Mucosa of gallbladder (tissue), 1 donor: ENCODE measurements at regions not wholly inside any gene's neighbourhood (a gene's known extent, or its start where the extent isn't known, plus 50 kb on each side); places are given as distances from the start of the nearest gene placed in this dataset.

Source experiments
- DNase-seq: peaks from one replicate; pipeline ENCODE4 v3.0.0-alpha.2; 2020; ENCODE audit warnings: low spot score
- donor health status: DM: no; HTN: no; CAD: no.

- DNase-seq, result no peak
Measured at GRCh38 chr6:97813889-97814567, 531.0 kb upstream of the MMS22L start.

GRCh38 chr6:97815301-97815812 is 532.3 kb upstream of the MMS22L start:
- DNase-seq, result no peak

- DNase-seq, result no peak
Measured at GRCh38 chr6:97816526-97816925, 533.5 kb upstream of the MMS22L start.

GRCh38 chr6:97819710-97820109 is 536.7 kb upstream of the MMS22L start:
- DNase-seq, result no peak

GRCh38 chr6:97820400-97820799 is 537.4 kb upstream of the MMS22L start:
- DNase-seq, result no peak

GRCh38 chr6:97822632-97823031 is 539.6 kb upstream of the MMS22L start:
- DNase-seq, result no peak

- no peak for DNase-seq
Measured at GRCh38 chr6:97841763-97842162, 558.7 kb upstream of the MMS22L start.

GRCh38 chr6:97842521-97842920 is 559.5 kb upstream of the MMS22L start:
- no peak for DNase-seq

GRCh38 chr6:97849390-97849789 is 566.4 kb upstream of the MMS22L start:
- no peak for DNase-seq

- DNase-seq, result no peak
Measured at GRCh38 chr6:97850458-97851212, 567.6 kb upstream of the MMS22L start.

GRCh38 chr6:97863697-97864096 is 580.7 kb upstream of the MMS22L start:
- no peak for DNase-seq

GRCh38 chr6:97864366-97864765 is 581.4 kb upstream of the MMS22L start:
- no peak for DNase-seq

- DNase-seq, result no peak
Measured at GRCh38 chr6:97864826-97865225, 581.8 kb upstream of the MMS22L start.

GRCh38 chr6:97865612-97866011 is 582.6 kb upstream of the MMS22L start:
- no peak for DNase-seq

GRCh38 chr6:97866616-97867015 is 583.6 kb upstream of the MMS22L start:
- no peak for DNase-seq

GRCh38 chr6:97867177-97867576 is 584.2 kb upstream of the MMS22L start:
- no peak for DNase-seq

GRCh38 chr6:97870273-97870672 is 587.3 kb upstream of the MMS22L start:
- no peak for DNase-seq

- no peak for DNase-seq
Measured at GRCh38 chr6:97876711-97877110, 593.7 kb upstream of the MMS22L start.

GRCh38 chr6:97882755-97883154 is 599.7 kb upstream of the MMS22L start:
- DNase-seq, result no peak

GRCh38 chr6:97885325-97885724 is 602.3 kb upstream of the MMS22L start:
- no peak for DNase-seq

GRCh38 chr6:97885828-97886227 is 602.8 kb upstream of the MMS22L start:
- DNase-seq, result no peak

- no peak for DNase-seq
Measured at GRCh38 chr6:97901531-97901930, 618.5 kb upstream of the MMS22L start.

GRCh38 chr6:97909380-97909779 is 626.4 kb upstream of the MMS22L start:
- DNase-seq, result no peak
